Uterus (tissue), 3 donors: ENCODE measurements at regions not wholly inside any gene's neighbourhood (a gene's known extent, or its start where the extent isn't known, plus 50 kb on each side); places are given as distances from the start of the nearest gene placed in this dataset.
A peak's percentile ranks its signal among the peaks of the same experiment; 100 is the strongest.
"Not testable (repeated sequence)": the region's sequence is repeated elsewhere in the genome, so short reads cannot be mapped to it uniquely, and the experiment has no call there.

Experiments used
- DNase-seq, 2 donors: peaks; one replicate each; pipeline ENCODE4 v3.0.0-alpha.2; 2019 to 2020
- H3K27ac ChIP-seq, 2 donors: fragments of 200-600 bp; sonication (generic); 1 replicate in 1 of 2; 2 replicates in 1 of 2; pipeline ENCODE4 v1.5.1; 2016 to 2018
- H3K27me3 ChIP-seq, 2 donors: fragments of 200-600 bp; sonication (generic); one replicate each; pipeline ENCODE4 v1.5.1; 2018 to 2019; ENCODE audit warnings: control low read depth in 1 of 2
- H3K36me3 ChIP-seq, 2 donors: fragments of 200-600 bp; sonication (generic); one replicate each; pipeline ENCODE4 v1.5.1; 2019; ENCODE audit warnings: control low read depth in 1 of 2
- H3K4me1 ChIP-seq, 2 donors: fragments of 200-600 bp; sonication (generic); one replicate each; pipeline ENCODE4 v1.5.1; 2018 to 2019; ENCODE audit warnings: control low read depth in 1 of 2
- H3K4me3 ChIP-seq, 2 donors: fragments of 200-600 bp; sonication (generic); 1 replicate in 1 of 2; 2 replicates in 1 of 2; pipeline ENCODE4 v1.5.1; 2018 to 2019; ENCODE audit warnings: mild to moderate bottlenecking in 1 of 2
- H3K9me3 ChIP-seq, 2 donors: fragments of 200-600 bp; sonication (generic); one replicate each; pipeline ENCODE4 v1.5.1; 2019; ENCODE audit warnings: control low read depth in 1 of 2
- POLR2A ChIP-seq, 2 donors: fragments of 450-650 bp; IDR thresholded peaks; one replicate each; pipeline ENCODE4 v1.6.1; 2016; ENCODE audit warnings: antibody characterized with exemption in 2 of 2, mild to moderate bottlenecking in 1 of 2, moderate library complexity in 1 of 2
- intact Hi-C: fragments of 100-400 bp; cut with DNase I; formaldehyde crosslinking; loops from one replicate; pipeline ENCODE4 v1.15.1; 2023; ENCODE audit warnings: low total_unique reads
- TF ChIP-seq, protein P1 (sequence below), 4 experiments: fragments of 200-600 bp in 2 of 4; fragments of 450-650 bp in 2 of 4; sonication (generic) in 2 of 4; IDR thresholded peaks; one replicate each; pipeline ENCODE4 v1.5.1; 2016 to 2019; ENCODE audit warnings: antibody characterized with exemption in 4 of 4, mild to moderate bottlenecking in 2 of 4, moderate library complexity in 1 of 4
- donor health status: DM: yes; HTN: yes; CAD: no.

DNA sequence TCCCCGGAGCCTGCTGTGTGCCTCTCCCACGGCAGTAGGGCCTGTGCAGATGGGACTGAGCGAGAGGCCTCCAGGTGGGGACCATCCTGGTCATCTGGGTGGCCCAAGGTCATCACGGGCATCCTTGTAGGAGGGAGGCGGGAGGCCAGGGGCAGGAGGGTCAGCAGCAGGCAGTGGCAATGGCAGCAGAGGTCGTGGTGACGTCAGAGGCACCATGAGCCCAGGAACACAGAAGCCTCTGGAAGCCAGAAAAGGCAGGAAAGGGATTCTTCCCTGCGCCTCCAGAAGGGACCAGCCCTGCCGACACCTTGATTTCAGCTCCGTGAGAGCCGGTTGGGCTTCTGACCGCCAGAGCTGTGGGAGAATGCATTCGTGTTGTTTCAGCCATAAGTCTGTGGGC, 190.3 kb downstream of the BANP start:
- no peak for TF ChIP-seq POLR2A (IDR thresholded peaks at IDR 0.05)
- TF ChIP-seq, protein P1, sequence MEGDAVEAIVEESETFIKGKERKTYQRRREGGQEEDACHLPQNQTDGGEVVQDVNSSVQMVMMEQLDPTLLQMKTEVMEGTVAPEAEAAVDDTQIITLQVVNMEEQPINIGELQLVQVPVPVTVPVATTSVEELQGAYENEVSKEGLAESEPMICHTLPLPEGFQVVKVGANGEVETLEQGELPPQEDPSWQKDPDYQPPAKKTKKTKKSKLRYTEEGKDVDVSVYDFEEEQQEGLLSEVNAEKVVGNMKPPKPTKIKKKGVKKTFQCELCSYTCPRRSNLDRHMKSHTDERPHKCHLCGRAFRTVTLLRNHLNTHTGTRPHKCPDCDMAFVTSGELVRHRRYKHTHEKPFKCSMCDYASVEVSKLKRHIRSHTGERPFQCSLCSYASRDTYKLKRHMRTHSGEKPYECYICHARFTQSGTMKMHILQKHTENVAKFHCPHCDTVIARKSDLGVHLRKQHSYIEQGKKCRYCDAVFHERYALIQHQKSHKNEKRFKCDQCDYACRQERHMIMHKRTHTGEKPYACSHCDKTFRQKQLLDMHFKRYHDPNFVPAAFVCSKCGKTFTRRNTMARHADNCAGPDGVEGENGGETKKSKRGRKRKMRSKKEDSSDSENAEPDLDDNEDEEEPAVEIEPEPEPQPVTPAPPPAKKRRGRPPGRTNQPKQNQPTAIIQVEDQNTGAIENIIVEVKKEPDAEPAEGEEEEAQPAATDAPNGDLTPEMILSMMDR (IDR thresholded peaks at IDR 0.05) = no peak
- H3K4me1 ChIP-seq = no peaks in the 10 kb centered on the region
- no peak for DNase-seq
- H3K9me3 ChIP-seq = no peaks in the 10 kb centered on the region
- H3K27ac ChIP-seq = no peak overlapping the region
- H3K36me3 ChIP-seq = no peaks in the 10 kb centered on the region
- no peaks in the 10 kb centered on the region for H3K27me3 ChIP-seq
- H3K4me3 ChIP-seq = no peak overlapping the region
- intact Hi-C loops = no loop called here

DNA sequence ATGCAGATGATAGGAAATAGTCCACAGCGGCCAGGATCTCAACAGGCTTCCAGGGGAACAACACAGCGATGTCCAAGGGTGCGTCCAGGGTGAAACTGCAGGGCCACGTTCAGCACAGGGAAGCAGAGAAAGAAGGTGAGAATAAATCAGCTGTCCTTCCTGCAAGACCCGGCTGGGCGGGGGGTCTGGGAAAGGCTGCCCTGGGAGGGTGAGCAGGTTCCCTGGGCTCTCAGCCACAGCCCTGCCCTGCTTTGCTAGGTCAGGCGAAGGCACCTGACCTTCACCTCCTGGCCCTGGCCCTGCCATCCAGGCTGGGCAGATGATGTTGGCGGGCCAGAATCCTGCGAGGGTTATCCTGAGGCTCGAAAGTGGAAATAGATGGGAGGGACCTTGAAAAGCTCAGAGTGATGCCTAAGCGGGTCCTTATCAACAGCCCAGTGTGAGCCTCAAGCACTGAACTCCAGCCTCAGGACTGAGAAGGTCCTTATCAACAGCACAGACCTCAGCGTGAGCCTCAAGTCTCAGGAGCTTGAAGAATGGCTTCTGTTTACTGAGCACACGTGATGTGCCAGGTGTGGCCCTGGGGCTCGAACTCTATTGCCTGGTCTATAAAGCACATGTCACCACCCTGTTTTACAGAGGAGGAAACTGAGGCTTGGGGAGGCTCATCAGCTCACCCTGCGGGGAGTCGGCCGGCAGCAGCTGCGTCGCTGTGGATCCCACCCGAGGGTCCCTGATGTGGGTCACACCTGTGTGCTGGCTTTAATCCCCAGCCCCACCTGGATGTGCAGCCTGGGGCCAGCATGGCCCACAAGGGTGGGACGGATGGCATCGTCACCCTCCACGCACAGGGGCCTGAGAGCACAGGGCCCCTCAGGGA, 191.1 kb downstream of the BANP start:
- H3K4me1 ChIP-seq, H3K27me3 ChIP-seq, H3K9me3 ChIP-seq, H3K4me3 ChIP-seq, H3K36me3 ChIP-seq, DNase-seq, intact Hi-C loops, H3K27ac ChIP-seq: not testable (repeated sequence)

DNA sequence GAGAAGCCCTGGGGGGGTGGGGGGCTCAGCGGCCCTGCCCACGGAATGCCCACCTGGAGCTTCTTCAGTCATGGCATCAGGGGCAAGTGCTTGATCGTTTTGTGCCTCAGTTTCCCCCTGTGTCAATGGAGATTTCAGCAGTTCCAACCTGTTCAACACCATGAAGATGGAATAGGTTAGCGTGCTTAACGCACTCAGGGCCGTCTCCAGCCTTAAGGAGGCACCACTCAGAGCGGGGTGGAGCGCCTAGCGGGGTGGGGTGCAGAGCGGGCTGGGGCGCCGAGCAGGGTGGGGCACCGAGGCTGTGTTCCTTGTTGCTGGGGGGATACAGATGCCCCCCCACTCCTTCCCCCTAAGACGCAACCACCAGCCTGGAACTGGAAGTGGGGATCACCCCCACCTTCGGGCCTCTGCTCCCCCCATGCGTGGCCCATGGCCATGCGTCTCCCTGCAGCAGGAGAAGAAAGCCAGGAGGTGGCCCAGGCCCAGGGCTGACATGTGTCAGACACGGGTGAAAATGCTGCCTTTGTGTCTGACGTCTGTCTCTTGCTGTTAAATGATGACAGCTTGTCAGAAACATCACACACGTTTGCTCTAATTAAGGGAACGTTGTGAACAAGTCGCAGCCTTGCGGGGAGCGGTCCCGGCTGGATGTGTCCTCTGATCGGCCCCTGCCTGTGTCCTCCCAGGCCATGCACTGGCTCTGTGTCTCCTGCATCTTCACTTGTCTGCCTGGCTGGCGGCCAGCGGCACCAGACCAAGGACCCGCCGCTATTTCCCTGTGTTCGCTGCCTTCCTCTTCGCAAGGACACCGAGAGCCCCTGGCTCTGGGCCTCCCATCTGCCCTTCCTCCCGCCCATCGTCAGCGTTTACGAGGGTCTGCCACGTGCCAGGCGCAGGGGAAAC, 192.1 kb downstream of the BANP start:
- H3K36me3 ChIP-seq, H3K4me3 ChIP-seq, DNase-seq, intact Hi-C loops, H3K27ac ChIP-seq, H3K27me3 ChIP-seq, H3K9me3 ChIP-seq, H3K4me1 ChIP-seq: not testable (repeated sequence)

DNA sequence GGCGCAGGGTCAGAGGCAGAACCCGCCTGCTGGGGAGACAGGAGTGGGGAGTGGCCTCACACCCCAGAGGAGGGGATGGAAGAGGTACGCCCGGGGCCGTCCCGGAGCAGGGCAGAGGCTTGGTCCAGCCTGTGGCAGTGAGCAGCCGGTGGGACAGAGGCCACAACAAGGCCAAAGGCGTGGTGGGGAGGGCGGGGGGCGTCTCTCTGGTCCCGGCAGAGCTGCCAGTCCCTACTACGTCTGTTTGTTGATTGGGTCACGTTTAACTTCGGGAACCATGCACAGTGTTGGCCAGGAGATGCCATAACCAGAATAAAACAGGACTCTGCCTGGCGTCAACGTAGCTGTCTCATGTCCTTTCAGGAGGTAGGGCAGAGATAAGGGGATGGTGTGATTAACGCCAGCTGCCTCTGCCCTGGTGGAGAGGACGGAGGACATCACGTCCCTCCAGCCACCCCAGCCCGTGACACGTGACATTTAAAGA, 192.8 kb downstream of the BANP start:
- no peaks in the 10 kb centered on the region for H3K9me3 ChIP-seq
- TF ChIP-seq, protein P1 (IDR thresholded peaks at IDR 0.05) = no peak
- no peak for TF ChIP-seq POLR2A (IDR thresholded peaks at IDR 0.05)
- no peaks in the 10 kb centered on the region for H3K27me3 ChIP-seq
- H3K27ac ChIP-seq = no peak overlapping the region
- intact Hi-C loops = no loop called here
- H3K4me1 ChIP-seq = no peaks in the 10 kb centered on the region
- H3K36me3 ChIP-seq = no peaks in the 10 kb centered on the region
- no peak overlapping the region for H3K4me3 ChIP-seq
- no peak for DNase-seq

DNA sequence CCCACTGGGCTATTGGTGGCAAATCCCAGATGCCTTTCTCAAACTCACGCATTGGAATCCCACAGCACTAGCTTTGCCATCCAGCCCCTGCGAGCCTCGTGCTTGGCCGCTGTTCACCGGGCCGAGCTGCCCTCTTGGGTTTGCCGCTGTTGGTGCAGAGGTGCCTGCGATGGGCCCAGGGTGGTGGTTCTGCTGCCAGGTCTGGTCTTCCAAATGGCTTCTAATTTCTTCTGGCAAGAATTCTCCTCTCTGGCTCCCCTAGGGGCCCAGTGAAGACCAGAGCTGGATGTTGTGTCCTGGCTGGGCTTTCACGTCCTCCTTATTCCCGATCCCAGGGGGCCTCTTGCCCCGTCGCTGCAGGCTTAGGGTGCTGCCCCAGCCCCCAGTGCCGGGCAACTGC, 194.1 kb downstream of the BANP start:
- H3K27ac ChIP-seq = not testable (repeated sequence)

DNA sequence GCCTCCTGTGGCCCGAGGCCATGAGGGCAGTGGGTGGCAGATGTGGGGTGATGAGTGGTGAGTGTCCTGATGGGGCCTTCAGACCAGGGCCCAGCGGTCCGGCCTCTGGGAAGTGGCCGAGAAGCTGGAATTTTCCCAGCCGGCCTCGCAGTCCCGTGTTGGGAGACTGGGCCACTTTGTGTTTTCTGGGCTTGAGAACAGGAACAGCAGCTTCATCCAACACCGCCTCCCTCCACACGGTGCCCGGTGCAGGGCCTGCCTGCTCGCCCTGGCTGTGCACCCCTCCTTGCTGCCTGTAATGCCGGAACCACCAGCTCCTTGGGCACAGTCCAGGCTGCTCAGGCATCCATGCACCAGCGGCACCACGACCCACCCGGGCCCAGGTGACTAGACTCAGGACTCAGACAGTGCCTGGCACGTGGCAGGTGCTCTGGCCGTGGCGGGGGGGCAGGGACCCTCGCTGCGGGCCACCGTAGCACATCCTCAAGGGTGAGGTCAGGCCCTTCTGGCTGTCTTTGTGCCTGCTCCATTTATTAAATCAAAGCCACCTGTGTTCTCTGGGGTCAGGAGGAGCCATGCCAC, 194.7 kb downstream of the BANP start:
- DNase-seq, H3K27ac ChIP-seq, H3K9me3 ChIP-seq: not testable (repeated sequence)

More for the DNA sequence above, 194.1 kb downstream of the BANP start:
- H3K36me3 ChIP-seq, H3K9me3 ChIP-seq, H3K4me3 ChIP-seq, H3K4me1 ChIP-seq, intact Hi-C loops, DNase-seq, H3K27me3 ChIP-seq: not testable (repeated sequence)

DNA sequence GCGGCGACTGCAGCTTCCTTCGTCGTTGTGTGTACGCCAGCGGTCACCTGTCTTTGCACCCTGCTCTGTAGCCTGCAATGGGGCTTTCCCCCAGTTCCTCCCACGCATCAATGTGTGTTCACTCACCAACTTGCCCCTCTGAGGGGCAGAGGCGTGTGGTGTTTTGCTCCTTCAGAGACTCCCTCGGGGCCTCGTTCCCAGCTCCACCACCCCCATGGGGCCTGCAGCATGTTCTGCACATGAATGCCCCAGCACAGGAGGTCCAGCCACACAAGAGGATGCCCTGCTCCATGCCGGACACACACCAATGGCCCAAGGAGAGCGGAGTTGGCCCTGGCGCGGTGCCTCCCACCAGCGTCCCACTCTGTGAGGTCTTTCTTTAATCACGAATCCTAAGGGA, 196.8 kb downstream of the BANP start:
- intact Hi-C loops, H3K27me3 ChIP-seq: not testable (repeated sequence)

More for the DNA sequence above, 194.7 kb downstream of the BANP start:
- H3K27me3 ChIP-seq, intact Hi-C loops, H3K4me3 ChIP-seq, H3K36me3 ChIP-seq, H3K4me1 ChIP-seq: not testable (repeated sequence)

DNA sequence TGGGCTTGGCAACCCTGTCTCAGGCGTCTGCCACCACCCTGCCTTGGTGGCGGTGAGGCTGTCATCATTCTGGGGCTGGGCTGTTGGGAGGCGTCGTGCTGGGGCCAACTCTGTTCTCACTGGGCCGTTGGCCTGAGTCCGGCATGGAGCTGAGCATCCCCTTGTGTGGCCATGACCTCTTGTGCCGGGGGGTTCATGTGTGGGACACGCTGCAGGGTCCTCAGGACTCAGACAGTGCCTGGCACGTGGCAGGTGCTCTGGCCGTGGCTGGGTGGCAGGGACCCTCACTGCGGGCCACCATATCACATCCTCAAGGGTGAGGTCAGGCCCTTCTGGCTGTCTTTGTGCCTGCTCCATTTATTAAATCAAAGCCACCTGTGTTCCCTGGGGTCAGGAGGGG, 197.4 kb downstream of the BANP start:
- H3K27me3 ChIP-seq, H3K9me3 ChIP-seq, H3K36me3 ChIP-seq, H3K4me3 ChIP-seq, H3K4me1 ChIP-seq, H3K27ac ChIP-seq, intact Hi-C loops: not testable (repeated sequence)
- peak in 1 of 2 donors; percentile 10 for DNase-seq

More for the DNA sequence above, 196.8 kb downstream of the BANP start:
- not testable (repeated sequence) for H3K36me3 ChIP-seq, DNase-seq, H3K27ac ChIP-seq, H3K4me3 ChIP-seq, H3K4me1 ChIP-seq, H3K9me3 ChIP-seq

DNA sequence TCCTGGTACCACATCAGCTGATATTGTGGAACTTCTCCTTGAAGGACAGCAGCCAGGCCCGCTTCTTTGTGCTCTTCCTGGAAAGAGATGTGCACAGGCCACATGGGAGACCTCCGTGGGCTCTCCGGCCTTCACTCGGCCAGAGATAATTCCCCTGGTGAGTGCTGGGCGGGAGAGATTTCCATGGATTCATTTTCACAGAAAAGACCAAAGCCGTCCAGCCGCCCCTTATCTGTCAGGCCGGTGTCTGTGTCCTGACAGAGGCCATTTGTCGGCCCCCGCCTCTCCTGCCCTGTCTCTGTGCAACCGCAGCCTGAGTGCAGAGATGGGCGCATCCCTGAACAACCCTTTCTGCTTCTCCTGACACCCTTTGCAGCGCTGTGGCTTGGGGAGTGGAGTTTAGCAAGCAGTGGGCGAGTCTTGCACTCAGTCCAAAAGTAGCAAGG, 197.9 kb downstream of the BANP start:
- H3K27ac ChIP-seq, H3K4me1 ChIP-seq, H3K4me3 ChIP-seq, intact Hi-C loops, H3K27me3 ChIP-seq, H3K36me3 ChIP-seq, H3K9me3 ChIP-seq: not testable (repeated sequence)
- peak in 1 of 2 donors; percentile 8 for DNase-seq

DNA sequence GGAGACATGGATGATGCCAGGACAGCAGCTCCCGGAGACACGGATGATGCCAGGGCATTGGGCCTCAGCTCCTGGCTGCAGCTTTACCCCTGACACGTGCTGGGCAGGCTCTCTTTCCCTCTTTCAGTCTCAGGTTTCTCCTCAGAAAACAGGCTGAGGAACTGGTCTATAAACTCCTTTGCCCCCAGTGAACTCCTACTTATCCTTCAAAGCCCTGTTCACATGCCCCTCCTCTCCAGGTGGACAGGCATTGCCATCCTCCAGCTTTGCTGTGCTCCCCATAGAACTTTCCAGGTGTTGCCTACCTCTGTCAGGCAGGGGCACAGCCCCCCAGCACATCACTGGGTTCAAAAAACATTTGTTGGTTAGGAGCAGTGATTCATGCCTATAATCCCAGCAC, 198.4 kb downstream of the BANP start:
- H3K4me3 ChIP-seq, DNase-seq, H3K9me3 ChIP-seq, H3K27me3 ChIP-seq, H3K36me3 ChIP-seq, H3K27ac ChIP-seq, intact Hi-C loops, H3K4me1 ChIP-seq: not testable (repeated sequence)
